ENCODE measurements at regions not wholly inside any gene's neighbourhood (a gene's known extent, or its start where the extent isn't known, plus 50 kb on each side); places are given as distances from the start of the nearest gene placed in this dataset.
"Not testable (repeated sequence)": the region's sequence is repeated elsewhere in the genome, so short reads cannot be mapped to it uniquely, and the experiment has no call there.

DNA sequence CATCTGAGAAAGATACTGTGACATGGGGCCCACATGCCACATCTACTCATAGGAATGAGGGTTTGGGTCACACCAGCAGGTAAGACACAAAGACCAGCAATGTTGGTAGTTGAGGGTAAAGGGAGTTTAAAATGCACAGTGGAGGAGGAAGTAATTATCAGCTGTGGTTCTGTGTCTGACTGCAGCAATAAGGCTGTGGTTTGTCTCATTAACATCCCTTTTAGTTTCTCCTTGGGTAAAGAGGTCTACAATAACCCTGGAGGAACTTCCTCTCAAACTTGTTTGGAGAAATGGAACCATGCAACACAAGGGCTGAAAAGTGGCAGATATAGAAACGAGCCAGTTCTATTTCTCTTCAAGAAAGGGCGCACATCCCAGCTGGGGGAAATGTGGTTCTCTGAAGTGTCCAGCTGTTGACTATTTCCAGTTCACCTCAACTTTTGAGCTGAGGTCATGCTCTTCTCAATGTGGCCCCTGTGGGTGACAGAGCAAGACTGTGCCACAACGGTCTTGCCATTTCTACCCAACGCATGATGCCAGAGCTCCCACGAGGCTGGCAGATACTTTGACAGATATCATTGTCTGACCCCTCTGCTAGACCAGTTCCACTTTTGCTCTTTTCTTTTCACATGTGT is 234.3 kb downstream of the SQOR start:
- no peak for DNase-seq

DNA sequence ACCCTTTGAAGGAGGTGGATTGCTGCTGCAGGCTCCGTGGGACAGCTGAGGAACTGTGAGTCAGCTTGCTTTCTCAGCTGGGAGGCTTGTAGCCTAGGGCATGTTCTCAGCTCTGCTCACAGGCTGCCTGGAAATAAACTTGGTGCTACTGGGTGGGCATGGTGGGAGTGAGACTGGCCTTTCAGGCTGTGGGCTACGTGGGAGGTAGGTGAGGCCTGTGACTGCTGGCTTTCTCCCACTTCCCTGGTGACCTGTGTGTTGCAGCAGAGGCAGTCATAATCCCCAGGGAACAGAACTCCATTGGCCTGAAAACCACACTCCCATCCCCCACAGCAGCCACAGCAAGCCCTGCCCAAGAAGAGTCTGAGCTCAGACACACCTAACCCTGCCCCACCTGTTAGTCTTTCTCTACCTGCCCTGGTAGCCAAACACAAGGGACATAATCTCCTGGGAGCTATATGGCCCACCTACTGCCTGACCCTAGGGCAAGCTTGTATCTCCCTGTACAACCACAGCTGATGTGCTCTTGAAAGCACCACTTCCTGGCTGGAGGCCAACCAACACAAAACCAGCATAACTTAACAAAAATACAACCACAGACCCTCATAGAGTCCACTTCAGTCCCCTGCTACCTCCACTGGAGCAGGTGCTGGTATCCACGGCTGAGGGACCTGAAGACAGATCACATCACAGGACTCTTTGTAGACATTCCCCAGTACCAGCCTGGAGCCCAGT is 236.5 kb downstream of the SQOR start:
- no peak for DNase-seq

DNA sequence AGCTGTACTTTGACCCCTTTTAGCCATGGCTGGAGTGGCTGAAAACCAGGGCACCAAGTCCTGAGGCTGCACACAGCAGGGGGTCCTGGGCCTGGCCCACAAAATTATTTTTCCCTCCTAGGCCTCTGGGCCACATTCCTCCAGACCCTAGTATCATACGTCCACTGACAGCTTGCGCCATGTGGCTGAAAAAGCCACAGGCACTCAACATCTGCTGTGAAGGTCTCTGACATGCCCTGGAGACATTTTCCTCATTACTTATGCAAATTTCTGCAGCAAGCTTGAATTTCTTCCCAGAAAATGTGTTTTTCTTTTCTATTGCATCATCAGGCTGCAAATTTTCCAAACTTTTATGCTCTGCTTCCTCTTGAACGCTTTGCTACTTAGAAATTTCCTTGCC is 239.0 kb downstream of the SQOR start:
- no peak for DNase-seq

DNA sequence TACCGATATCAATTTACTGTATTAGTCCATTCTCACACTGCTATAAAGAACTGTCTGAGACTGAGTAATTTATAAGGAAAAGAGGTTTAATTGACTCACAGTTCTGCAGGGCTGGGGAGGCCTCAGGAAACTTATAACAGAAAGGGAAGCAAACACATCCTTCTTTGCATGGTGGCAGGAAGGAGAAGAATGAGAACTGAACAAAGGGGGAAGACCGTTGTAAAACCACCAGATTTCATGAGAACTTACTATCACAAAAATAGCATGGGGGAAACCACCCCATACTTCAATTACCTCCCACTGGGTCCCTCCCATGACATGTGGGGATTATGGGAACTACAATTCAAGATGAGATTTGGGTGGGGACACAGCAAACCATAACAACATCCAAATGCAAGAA is 239.7 kb downstream of the SQOR start:
- not testable (repeated sequence) for DNase-seq

DNA sequence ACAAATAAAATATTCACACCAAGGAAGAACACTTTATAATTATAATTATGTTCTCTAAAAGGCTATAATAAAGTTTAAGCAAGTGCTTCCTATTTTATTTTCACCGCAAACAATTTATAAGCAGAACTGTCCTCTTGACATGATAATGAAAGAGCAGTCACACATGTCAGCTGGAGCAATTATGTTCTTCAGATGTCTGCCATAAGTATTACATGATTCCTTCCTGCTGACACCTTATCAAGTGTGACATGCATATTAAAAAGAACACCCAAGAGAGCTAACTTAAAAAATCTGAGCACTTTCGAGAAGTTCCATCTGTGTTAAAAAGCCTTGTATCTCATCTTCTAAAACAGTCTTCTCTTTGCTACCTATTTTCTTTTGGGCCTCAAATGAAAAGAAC is 249.5 kb downstream of the SQOR start:
- DNase-seq: no peak

DNA sequence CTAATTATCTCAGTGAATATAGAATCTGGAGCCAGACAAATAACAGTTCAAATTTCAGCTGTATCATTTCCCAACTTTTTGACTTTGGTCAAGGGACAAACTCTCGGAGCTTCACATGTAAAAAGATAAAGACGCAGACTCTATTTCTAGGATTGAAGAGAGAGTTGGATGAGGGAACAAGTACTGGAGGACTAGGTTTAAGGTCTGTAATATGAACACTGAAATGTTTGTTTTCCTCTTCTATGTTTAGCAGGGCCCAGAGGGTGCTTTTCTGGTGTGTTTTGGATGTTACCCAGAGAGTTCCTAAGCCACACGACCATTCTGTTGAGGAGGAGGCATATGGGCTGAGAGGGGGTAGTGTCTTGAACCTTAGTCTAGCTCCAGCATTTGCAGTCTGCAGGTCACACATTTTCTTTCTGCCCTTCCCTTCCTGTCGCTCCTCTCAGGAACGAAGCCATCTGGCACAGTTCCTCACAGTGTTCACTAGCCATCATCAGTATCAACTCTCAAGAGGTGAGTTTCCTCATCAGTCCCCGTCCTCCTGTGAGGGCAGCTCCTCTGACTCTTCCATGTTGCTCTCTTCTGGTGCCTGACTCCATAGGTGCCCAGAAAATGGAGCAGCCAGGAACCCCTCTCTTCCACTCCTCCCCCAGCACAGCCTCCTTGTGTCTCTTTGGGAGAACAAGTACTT is 250.1 kb downstream of the SQOR start:
- no peak for DNase-seq

DNA sequence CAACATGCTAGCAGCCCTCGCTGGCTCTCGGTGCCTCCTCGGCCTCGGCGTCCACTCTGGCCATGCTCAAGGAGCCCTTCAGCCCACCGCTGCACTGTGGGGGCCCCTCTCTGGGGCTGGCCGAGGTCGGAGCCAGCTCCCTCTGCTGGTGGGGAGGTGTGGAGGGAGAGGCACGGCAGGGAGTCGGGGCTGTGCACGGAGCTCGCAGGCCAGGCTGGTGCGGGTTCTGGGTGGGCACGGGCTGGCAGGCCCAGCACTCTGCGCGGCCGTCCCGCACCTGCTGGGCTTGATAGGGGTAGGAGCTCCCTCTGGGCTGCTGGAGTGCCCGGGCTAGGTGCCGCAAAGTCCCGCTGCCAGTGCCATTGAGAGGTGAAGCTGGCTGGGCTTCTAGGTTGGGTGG is 251.0 kb downstream of the SQOR start:
- DNase-seq: no peak

DNA sequence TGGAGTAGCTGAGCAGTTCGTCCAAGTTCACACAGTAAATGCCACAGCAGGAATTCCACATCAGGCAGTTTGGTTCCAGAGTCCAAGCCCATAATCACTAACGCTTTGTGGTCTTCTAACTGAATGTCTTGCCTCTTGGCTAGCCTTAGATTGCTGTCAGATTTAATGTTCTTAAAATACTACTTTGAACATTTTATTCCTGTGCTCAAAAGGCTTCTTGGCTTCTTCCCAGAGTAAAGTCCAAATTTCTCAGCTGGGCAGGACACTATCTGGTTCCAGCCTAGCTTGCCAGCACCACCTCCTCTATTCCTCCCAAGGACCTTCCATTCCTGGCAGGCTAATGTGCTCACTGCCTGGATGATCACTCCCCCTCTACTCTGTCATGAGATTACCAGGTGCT is 256.9 kb downstream of the SQOR start:
- DNase-seq: no peak

DNA sequence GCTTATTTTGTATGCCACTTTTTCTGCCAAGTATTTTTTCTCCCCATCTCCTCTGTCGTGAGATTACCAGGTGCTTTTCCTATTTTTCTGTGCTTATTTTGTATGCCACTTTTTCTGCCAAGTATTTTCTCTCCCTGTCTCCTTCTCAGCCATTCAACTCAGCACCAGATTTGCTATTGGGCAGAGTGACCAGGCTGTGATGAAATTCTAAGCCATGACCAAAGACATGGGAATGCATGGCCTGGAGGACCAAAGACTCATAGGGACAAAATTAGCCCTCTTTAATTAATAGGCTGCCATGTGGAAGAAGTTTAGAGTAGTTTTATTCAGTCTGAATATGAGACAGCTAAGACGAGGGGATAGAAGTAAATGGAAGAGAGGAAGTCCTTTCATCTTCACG is 257.4 kb downstream of the SQOR start:
- DNase-seq: no peak

DNA sequence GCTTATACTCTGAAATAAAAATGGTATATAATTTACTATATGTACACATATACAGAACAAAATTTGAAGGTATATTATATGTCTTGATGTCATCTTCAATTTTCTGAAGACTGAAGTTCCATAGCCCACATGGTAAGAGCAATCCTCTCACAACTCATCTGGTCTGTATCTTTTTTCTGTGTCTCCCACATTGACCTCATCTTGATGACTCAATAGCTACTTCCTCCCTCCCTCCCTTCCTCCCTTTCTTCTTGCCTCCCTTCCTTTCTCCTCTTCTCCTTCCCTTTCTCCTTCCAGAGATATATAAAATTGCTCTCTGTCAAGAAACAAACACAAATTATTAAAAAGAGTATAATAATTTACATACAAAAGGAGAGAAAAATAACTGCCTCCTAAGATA is 268.5 kb downstream of the SQOR start:
- DNase-seq: no peak

DNA sequence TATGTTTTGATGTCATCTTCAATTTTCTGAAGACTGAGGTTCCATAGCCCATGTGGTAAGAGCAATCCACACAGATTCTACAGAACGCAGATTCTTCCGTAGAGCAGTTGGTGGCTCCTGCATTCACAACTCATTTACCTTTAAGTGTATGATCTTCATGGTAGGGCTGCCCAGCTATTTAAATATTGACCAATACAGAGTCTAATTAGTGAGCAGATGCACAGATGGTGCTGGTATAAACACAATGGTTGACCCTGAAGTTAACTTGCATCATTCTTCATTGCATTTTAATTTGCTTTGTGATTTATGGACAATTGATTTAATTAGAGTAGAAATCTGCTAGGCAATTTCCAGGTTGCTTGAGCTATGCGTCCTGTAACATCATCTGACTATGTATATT is 269.2 kb downstream of the SQOR start:
- DNase-seq: no peak

DNA sequence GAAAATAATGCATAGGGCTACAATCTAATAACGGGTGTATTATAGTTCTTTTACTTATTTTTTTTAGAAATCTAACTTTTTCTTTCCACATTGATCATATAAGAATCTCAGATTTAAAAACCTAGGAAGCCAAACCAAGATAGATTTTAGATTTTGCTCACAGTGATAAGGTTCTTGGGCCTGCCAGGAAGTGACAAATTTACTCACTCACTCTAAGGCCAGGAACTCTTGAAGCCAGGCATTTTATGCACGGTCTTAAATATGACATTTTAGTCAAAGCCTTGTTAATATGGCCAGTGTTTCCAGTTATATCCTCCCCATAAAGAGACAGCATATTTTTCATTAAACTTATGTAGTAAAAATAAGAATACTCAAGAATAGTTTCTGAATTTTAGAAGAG is 271.4 kb downstream of the SQOR start:
- no peak for DNase-seq

DNA sequence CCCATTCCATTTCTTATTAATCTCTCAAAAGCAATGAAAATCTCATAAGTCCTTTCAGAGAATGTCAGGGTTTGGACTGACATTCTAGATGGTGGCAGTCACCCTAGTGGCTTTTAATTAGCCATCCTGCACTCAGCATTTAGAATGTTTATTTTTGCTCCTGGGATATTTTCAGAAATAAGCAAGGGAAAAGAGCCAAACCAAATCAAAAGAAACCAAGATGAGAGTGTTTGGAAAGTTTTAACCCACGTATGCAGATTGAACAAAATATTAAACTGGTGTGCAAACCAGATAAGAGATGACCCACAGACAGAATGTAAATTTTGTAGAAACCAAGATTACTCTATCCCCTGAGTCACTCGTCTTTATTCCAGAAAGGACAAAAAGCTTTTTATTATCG is 275.8 kb downstream of the SQOR start:
- DNase-seq: no peak

DNA sequence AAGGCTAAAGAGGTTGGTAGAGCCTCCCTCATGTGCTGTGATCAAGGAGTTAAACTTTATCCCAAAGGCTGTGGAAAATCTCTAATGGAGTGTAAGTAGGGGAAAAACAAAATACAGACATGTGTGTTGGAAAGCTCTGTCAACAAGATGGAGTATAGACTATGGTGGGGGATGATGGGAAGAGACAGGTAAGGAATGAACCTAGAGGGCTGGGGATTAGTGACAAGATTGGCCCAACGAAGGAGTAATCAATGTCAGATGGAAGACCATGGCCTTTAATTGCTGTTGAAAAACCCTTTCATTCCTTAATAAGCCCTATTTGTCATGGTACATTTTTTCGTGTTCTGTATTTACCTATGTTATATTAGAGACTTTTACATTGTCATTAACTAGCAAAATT is 278.6 kb downstream of the SQOR start:
- no peak for DNase-seq

DNA sequence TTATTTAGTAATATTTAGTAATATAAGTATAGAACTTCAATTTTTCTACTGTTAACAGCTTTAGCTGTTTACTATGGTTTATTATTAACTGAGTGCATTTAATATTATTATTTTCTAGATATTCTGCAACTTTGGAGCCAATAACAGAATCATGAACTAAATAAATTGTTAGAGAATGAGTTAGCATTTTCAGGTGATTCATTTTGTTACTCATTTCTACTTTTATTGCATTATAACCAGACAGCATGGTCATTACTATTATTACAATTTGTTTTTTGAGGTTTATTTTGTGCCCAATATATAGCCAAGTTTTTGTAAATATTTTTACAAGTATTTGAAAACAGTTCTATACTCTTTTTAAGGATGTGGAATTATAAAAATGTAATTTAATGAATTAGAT is 279.6 kb downstream of the SQOR start:
- DNase-seq: no peak

DNA sequence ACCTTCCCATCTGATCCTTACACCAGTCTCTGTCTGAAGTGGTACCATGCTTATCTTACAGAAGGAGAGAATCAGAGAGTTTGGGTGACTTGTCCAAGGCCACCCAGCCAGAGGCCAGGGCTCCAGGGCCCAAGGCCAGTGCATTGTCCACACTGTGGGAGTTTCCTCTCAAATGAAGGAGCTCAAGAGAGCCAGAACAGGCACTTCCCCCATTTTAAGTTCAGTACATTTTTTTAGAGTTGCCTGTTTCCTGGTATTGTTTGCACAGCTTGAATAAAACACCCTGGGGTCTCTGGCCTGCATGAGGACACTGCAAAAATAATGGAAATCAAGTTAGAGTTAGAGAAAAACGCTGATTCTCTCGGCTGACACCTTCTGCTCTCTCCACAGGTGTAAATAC is 284.0 kb downstream of the SQOR start:
- DNase-seq: no peak

DNA sequence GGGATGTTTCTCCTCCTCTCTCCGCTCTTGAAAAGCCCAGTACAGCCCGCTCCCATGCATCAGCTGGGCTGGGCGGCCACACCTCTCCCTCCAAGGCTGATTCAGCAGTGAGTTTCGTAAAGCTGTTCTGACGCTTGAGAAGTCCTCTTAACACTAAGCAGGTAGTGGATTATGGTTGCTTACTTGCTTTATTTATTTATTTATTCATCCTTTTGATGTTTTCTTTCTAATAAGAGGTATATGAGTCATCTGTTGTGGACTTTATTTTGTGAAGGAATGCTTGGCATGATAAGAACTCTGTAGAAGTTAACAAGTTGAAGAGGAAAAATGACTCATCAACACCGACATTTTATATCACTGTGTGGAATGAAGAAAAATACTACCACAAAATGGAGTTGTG is 285.0 kb downstream of the SQOR start:
- DNase-seq: no peak

DNA sequence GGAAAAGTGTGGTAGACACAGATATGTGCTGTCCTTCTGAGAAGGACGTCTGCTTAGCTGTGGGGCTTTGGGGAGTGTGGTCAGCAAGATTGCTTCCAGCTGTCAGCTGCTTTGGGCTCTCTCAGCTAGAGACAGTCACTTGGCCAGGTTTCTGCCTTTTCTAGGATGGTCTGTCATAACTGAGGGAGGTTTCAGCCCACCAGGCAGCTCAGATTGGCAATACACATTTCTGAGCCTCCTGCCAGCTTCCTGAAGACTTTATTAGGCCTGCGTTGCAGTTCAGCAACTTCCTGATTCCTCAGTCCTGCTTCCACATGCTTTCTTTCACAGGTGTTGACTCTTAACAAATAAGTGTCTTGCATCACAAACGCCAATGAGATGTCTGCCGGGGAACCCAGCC is 286.5 kb downstream of the SQOR start:
- DNase-seq: no peak

DNA sequence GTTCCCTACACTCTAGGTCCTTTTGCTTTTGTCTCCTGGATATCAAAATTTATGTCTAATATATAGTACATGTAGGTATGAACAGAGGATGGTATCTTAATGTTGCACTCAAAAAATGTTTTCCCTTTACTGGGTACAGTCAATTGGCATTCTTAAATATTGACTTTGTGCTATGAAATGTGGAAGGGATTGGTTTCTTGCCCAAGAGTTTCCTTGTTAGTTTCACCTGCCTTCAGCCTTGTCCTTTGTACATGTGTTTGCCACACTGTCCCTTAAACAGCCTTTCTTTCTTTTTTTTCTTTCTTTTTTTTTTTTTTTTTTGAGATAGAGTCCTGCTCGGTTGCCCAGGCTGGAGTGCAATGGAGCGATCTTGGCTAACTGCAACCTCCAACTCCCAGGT is 287.1 kb downstream of the SQOR start:
- no peak for DNase-seq

DNA sequence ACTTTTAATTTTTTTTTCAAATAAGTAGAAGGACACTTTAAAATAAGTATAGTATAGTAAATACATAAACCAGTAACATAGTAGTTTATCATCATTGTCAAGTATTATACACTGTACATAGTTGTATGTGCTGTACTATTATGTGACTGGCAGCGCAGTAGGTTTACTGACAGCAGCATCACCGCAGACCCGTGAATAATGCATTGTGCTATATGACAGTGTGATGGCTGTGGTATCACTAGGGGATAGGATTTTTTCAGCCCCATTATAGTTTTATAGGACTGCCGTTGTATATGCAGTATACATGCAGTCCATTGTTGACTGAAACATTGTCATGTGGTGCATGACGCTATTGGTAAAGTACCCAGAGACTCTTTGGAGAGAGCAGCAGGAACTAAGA is 306.5 kb downstream of the SQOR start:
- no peak for DNase-seq

DNA sequence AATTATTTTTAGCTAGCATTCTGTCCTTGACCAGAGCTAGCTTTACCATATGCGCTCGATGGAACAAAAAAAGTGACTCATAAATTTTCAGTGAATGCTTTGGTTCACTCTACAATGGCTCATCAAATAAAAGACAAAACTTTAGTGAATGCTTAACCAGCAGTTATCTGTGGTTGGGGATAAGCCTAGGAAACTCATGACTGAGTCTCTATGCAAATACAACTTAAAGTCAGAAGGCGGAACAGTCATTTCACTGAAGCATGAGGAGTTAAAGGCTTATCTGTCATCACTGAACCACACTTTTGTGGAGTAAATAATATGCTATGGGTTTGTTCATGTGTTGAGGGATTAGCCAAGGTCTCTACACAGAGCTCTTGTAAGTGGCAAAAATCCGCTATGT is 308.4 kb downstream of the SQOR start:
- no peak for DNase-seq

DNA sequence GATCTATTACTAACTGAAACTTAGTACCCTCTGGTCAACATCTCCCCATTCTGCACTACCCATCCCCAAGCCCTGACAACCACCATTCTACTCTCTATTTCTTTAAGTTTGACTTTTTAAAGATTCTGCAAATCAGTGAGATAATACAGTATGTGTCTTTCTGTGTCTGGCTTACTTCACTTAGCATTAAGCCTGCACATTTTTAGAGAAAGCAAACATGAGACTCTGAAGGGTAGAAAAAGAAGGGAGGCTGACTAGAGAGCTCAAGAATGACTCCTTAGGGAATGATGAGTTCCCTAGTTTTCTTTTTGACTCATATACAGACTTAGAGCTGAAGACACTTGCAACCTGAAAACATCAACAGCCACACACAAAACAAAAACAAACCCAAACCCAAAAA is 311.3 kb downstream of the SQOR start:
- DNase-seq: no peak

DNA sequence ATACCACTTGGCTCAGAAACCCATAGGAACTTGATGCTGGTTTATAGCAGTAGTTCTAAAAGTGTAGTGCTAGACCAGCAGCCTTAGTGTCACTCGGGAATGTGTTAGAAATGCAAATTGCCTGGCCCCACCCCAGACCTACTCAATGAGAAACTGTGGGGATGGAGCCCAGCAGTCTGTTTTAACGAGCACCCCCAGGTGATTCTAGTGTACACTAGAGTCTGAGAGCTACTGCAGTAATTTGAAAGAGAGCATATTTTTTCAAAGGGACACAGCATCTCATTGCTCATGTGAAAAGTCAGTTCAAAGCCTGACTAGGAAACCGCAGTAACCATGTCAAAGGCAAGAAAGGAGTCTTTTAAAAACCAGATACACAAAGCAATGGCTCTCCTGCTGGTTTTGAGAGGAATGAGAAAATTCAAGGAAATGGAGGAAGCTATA is 313.4 kb downstream of the SQOR start:
- DNase-seq: no peak

DNA sequence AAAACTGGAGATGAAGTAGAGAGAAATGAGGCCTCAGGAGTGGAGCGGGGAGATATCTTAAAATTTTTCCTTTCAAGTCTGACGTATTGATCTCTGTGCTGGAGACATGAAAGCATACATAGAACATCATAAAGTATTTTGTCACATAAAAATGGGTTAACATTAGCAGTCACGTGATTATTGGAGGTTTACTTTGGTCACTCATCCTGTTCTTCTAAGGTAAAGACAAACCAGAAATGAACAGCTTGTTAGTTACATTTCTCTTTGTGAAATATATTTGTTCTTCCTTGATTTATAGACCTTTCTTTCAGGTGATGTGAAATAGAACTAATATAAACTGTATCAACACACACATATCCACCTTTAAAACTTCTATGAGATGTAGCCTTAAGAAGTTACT is 324.1 kb downstream of the SQOR start:
- DNase-seq: no peak

DNA sequence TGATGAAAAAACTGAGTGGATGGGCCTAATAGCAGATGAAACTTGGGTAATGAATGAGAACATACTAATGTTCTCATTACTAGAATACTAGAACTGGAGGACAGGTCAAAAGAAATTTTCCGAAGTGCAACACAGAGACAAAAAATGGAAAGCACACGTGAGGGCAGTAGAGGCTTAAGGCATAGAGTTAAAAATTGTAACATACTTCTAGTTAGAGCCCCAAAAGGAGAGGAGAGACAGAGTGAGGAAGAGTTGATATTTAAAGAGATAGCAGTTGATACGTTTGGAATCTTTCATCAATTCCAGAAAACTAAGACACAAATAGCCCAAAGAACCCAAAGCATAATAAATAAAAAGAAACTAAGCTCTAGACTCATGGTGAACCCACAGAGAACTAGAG is 327.9 kb downstream of the SQOR start:
- DNase-seq: no peak
